NB4 (cell line): ENCODE measurements at regions not wholly inside any gene's neighbourhood (a gene's known extent, or its start where the extent isn't known, plus 50 kb on each side); places are given as distances from the start of the nearest gene placed in this dataset.

Experiments used
- DNase-seq: peaks from one replicate; pipeline ENCODE4 v3.0.0; 2010; ENCODE audit warnings: low read depth
- H3K4me3 ChIP-seq: one replicate; pipeline ENCODE4 v1.5.1; 2011; ENCODE audit warnings: mild to moderate bottlenecking, low read depth, low read length, moderate library complexity
- CTCF ChIP-seq: IDR thresholded peaks from one replicate; pipeline ENCODE4 v1.5.1; 2012; ENCODE audit warnings: low read depth, low read length
- MAX ChIP-seq: IDR thresholded peaks from 2 replicates; pipeline ENCODE4 v1.6.1; 2011; ENCODE audit warnings: low read depth, low read length
- MYC ChIP-seq: IDR thresholded peaks from 2 replicates; pipeline ENCODE4 v1.6.1; 2011; ENCODE audit warnings: low read depth, low read length
- POLR2A ChIP-seq: IDR thresholded peaks from 2 replicates; pipeline ENCODE4 v1.6.1; 2011; ENCODE audit warnings: mild to moderate bottlenecking; ENCODE audit not compliant: insufficient read length; ENCODE audit errors: extremely low read depth

GRCh38 chr2:228652366-228652765, 470.9 kb upstream of the SPHKAP start:
- TF ChIP-seq CTCF (no peak), MAX (no peak), MYC (no peak), POLR2A (no peak)
- DNase-seq: no peak
- H3K4me3 ChIP-seq: no peak overlapping the region

GRCh38 chr2:228649876-228650275, 468.4 kb upstream of the SPHKAP start:
- TF ChIP-seq MAX (no peak), MYC (no peak), POLR2A (no peak), CTCF (no peak)
- no peak overlapping the region for H3K4me3 ChIP-seq
- no peak for DNase-seq

GRCh38 chr2:228649447-228649846, 468.0 kb upstream of the SPHKAP start:
- no peak overlapping the region for H3K4me3 ChIP-seq
- no peak for DNase-seq
- TF ChIP-seq CTCF: no peak
- no peak for TF ChIP-seq MAX
- TF ChIP-seq MYC: no peak
- no peak for TF ChIP-seq POLR2A

DNA sequence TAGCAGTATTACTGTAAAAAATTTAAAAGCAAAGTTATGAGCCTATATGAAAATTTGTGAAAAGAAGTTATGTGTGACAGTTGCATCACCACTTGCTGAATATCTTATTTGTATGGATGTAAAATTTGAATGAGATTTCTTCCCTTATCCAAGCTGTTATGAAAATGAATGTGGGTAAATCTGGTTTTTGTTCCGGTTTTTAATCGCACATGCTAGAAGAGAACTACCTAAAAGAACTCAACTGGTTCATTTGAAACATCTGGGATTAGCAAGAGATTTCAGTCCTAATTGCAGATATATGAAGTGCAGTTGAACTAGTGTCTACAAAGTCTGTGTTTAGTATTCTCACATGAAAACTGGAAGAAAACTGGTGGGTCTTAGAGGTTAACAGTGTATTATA, 467.1 kb upstream of the SPHKAP start:
- H3K4me3 ChIP-seq: no peak overlapping the region
- TF ChIP-seq MAX (no peak), POLR2A (no peak), MYC (no peak)
- no peak for DNase-seq

DNA sequence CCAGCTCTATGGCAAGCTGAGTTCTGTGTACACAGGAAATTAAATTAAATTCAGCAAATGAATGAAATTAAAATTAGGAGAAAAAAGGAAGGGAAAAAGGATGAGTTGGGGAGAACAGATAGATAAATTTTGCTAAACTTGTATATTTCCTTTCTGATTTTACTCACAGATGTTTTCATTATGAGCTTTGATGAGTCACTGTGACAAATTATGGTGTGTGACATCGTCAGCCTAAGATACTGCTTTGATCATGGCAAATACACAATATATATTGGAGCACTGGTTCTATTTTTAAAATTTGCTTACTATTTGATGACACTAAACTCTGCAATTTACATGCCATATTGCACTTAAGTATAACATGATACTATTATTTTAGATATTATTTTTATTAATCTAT, 464.6 kb upstream of the SPHKAP start:
- DNase-seq: no peak
- TF ChIP-seq MYC (no peak), MAX (no peak), CTCF (no peak), POLR2A (no peak)
- no peak overlapping the region for H3K4me3 ChIP-seq

- no peak overlapping the region for H3K4me3 ChIP-seq
- no peak for DNase-seq
- no peak for TF ChIP-seq MYC
- no peak for TF ChIP-seq MAX
- no peak for TF ChIP-seq CTCF
- no peak for TF ChIP-seq POLR2A
These were observed 462.7 kb upstream of the SPHKAP start for GRCh38 chr2:228644199-228644598.
